ENCODE measurements at regions not wholly inside any gene's neighbourhood (a gene's known extent, or its start where the extent isn't known, plus 50 kb on each side); places are given as distances from the start of the nearest gene placed in this dataset.

GRCh38 chr2:150274108-150274507 is 213.4 kb downstream of the RND3 start:
- H3K4me1 ChIP-seq, result peaks cover 0 to 6% (median 4%) of the 10 kb centered on the region in 3 donors
- no peaks in the 10 kb centered on the region for H3K36me3 ChIP-seq
- H3K27me3 ChIP-seq, result no peaks in the 10 kb centered on the region
- DNase-seq, result no peak
- intact Hi-C loops (cut with DNase I), result no loop called here
- TF ChIP-seq CTCF (IDR thresholded peaks at IDR 0.05), result no peak
- no peak overlapping the region for H3K4me3 ChIP-seq
- WGBS, 2 donors, result 24 to 25% methylated on average over 3 of the region's 3 CpGs
- H3K27ac ChIP-seq, result no peak overlapping the region
- H3K9me3 ChIP-seq, result peaks cover 0 to 18% (median 8%) of the 10 kb centered on the region in 3 donors

GRCh38 chr2:150271952-150272802 is 215.3 kb downstream of the RND3 start:
- peaks cover 0 to 17% (median 8%) of the 10 kb centered on the region in 3 donors for H3K9me3 ChIP-seq
- peaks cover 0 to 12% (median 4%) of the 10 kb centered on the region in 3 donors for H3K4me1 ChIP-seq
- no peaks in the 10 kb centered on the region for H3K27me3 ChIP-seq
- no peak overlapping the region for H3K27ac ChIP-seq
- intact Hi-C loops (cut with DNase I), result no loop called here
- no peak overlapping the region for H3K4me3 ChIP-seq
- TF ChIP-seq CTCF (IDR thresholded peaks at IDR 0.05) (no peak), POLR2A (IDR thresholded peaks at IDR 0.05) (no peak)
- DNase-seq, result no peak
- H3K36me3 ChIP-seq, result no peaks in the 10 kb centered on the region

- DNase-seq, result no peak
- intact Hi-C loops (cut with DNase I), result no loop called here
- no peaks in the 10 kb centered on the region for H3K36me3 ChIP-seq
These were observed 219.6 kb downstream of the RND3 start for GRCh38 chr2:150267651-150268415.

GRCh38 chr2:150266931-150267330 is 220.5 kb downstream of the RND3 start:
- intact Hi-C loops (cut with DNase I), result no loop called here
- 94 to 95% methylated on average over 2 of the region's 2 CpGs for whole genome bisulfite sequencing, 2 donors
- TF ChIP-seq CTCF (IDR thresholded peaks at IDR 0.05) (no peak), POLR2A (IDR thresholded peaks at IDR 0.05) (no peak)
- Histone ChIP-seq H3K27ac (no peak overlapping the region), H3K27me3 (no peaks in the 10 kb centered on the region), H3K9me3 (no peaks in the 10 kb centered on the region), H3K36me3 (no peaks in the 10 kb centered on the region), H3K4me3 (no peak overlapping the region), H3K4me1 (peaks cover 0 to 8% (median 0%) of the 10 kb centered on the region in 3 donors)
- no peak for DNase-seq

More at GRCh38 chr2:150267651-150268415, 219.6 kb downstream of the RND3 start:
- Histone ChIP-seq H3K27ac (no peak overlapping the region), H3K9me3 (no peaks in the 10 kb centered on the region), H3K4me3 (no peak overlapping the region), H3K4me1 (peaks cover 0 to 12% (median 4%) of the 10 kb centered on the region in 3 donors), H3K27me3 (no peaks in the 10 kb centered on the region)
- WGBS, 2 donors, result 38 to 56% methylated on average over 3 of the region's 3 CpGs
- no peak for TF ChIP-seq CTCF (IDR thresholded peaks at IDR 0.05)
- TF ChIP-seq POLR2A (IDR thresholded peaks at IDR 0.05), result no peak

GRCh38 chr2:150264442-150264841 is 223.0 kb downstream of the RND3 start:
- 73 to 74% methylated on average over 2 of the region's 2 CpGs for WGBS, 2 donors
- DNase-seq, result no peak
- Histone ChIP-seq H3K4me3 (no peak overlapping the region), H3K36me3 (no peaks in the 10 kb centered on the region), H3K9me3 (no peaks in the 10 kb centered on the region), H3K4me1 (peaks cover 0 to 5% (median 0%) of the 10 kb centered on the region in 3 donors), H3K27me3 (no peaks in the 10 kb centered on the region), H3K27ac (no peak overlapping the region)
- intact Hi-C loops (cut with DNase I), result no loop called here
- TF ChIP-seq CTCF (IDR thresholded peaks at IDR 0.05), result no peak
- TF ChIP-seq POLR2A (IDR thresholded peaks at IDR 0.05), result no peak

Data from esophagus squamous epithelium (tissue), 5 donors.